HG03457 (cell line): ENCODE measurements at regions not wholly inside any gene's neighbourhood (a gene's known extent, or its start where the extent isn't known, plus 50 kb on each side); places are given as distances from the start of the nearest gene placed in this dataset.

Experiments used
- ATAC-seq: cut with Tn5 transposase; IDR thresholded peaks from one replicate; pipeline ENCODE4 v1.9.1; 2021; ENCODE audit warnings: moderate number of reproducible peaks; ENCODE audit not compliant: unreplicated experiment

GRCh38 chr7:35399840-35400239 lies 145.9 kb upstream of the TBX20 start:
- ATAC-seq: no peak

GRCh38 chr7:35399216-35399615 lies 145.3 kb upstream of the TBX20 start:
- ATAC-seq: no peak

- no peak for ATAC-seq
Observed at GRCh38 chr7:35398518-35398917, 144.6 kb upstream of the TBX20 start.

- ATAC-seq: no peak
Observed at GRCh38 chr7:35390146-35390545, 136.2 kb upstream of the TBX20 start.

GRCh38 chr7:35389636-35390035 lies 135.7 kb upstream of the TBX20 start:
- no peak for ATAC-seq

- no peak for ATAC-seq
Observed at GRCh38 chr7:35386816-35387706, 133.2 kb upstream of the TBX20 start.

GRCh38 chr7:35386082-35386815 lies 132.3 kb upstream of the TBX20 start:
- no peak for ATAC-seq

GRCh38 chr7:35384761-35385700 lies 131.1 kb upstream of the TBX20 start:
- ATAC-seq: no peak

GRCh38 chr7:35380739-35381224 lies 126.9 kb upstream of the TBX20 start:
- no peak for ATAC-seq

- no peak for ATAC-seq
Observed at GRCh38 chr7:35379481-35379880, 125.6 kb upstream of the TBX20 start.

- ATAC-seq: no peak
Observed at GRCh38 chr7:35375516-35375915, 121.6 kb upstream of the TBX20 start.

GRCh38 chr7:35374858-35375257 lies 121.0 kb upstream of the TBX20 start:
- no peak for ATAC-seq

- no peak for ATAC-seq
Observed at GRCh38 chr7:35371221-35371620, 117.3 kb upstream of the TBX20 start.

GRCh38 chr7:35370687-35371086 lies 116.8 kb upstream of the TBX20 start:
- no peak for ATAC-seq

GRCh38 chr7:35366167-35367155 lies 112.6 kb upstream of the TBX20 start:
- no peak for ATAC-seq

- ATAC-seq: no peak
Observed at GRCh38 chr7:35365523-35365922, 111.6 kb upstream of the TBX20 start.

- ATAC-seq: no peak
Observed at GRCh38 chr7:35362341-35362740, 108.4 kb upstream of the TBX20 start.

- ATAC-seq: no peak
Observed at GRCh38 chr7:35359423-35359822, 105.5 kb upstream of the TBX20 start.

- ATAC-seq: no peak
Observed at GRCh38 chr7:35356495-35356894, 102.6 kb upstream of the TBX20 start.

GRCh38 chr7:35355911-35356310 lies 102.0 kb upstream of the TBX20 start:
- ATAC-seq: no peak
